GM21423 (cell line): ENCODE measurements at regions not wholly inside any gene's neighbourhood (a gene's known extent, or its start where the extent isn't known, plus 50 kb on each side); places are given as distances from the start of the nearest gene placed in this dataset.
"Not testable (repeated sequence)": the region's sequence is repeated elsewhere in the genome, so short reads cannot be mapped to it uniquely, and the experiment has no call there.

Source experiments
- ATAC-seq: cut with Tn5 transposase; IDR thresholded peaks from one replicate; pipeline ENCODE4 v1.9.1; 2021; ENCODE audit warnings: mild to moderate bottlenecking, moderate library complexity; ENCODE audit not compliant: unreplicated experiment

DNA sequence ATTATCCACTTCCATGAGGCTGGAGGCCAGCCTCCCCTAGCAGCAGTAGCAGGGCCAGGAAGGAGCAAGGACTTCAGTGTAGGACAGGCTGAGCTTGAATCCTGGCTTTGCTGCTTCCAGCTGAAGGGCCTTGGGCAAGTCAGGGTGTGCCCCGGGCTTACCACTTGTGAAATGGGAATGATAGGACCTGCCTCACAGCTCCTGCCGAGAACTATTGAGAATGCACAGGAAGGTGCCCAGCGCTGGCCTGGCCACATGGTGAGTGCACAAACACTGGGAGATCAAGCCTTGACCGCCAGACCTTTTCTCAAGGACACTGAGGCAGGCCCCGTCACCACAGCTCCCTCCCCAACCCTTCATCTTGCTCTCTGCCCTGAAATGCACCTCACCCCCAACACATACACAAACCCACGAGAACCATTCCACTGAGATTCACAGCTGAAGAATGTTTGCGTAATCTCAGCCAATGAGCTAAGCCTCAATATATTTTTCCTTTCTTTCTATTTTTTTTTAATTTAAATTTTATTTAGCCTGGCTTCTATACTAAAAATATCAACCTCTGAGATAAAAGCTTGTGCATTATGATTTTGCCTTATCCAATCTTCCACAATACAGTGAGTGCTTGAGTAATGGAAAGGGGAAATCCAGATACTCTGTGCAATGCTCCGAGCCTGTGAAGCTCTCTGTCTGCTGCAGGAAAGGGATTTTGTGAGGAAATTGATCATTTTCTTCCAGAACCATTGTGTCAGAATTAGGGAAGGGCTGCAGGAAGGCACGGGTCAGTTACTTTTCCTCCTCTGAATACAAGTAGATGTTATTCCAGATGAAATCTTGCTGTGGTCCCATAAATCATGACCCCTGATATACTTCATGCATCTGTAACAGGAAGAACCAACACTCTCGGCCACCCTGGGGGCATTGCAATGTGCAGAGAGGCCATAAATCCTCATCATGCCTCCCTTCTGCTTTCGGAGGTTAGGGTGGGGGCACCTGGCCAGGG is 193.9 kb downstream of the TLE3 start:
- no peak for ATAC-seq

DNA sequence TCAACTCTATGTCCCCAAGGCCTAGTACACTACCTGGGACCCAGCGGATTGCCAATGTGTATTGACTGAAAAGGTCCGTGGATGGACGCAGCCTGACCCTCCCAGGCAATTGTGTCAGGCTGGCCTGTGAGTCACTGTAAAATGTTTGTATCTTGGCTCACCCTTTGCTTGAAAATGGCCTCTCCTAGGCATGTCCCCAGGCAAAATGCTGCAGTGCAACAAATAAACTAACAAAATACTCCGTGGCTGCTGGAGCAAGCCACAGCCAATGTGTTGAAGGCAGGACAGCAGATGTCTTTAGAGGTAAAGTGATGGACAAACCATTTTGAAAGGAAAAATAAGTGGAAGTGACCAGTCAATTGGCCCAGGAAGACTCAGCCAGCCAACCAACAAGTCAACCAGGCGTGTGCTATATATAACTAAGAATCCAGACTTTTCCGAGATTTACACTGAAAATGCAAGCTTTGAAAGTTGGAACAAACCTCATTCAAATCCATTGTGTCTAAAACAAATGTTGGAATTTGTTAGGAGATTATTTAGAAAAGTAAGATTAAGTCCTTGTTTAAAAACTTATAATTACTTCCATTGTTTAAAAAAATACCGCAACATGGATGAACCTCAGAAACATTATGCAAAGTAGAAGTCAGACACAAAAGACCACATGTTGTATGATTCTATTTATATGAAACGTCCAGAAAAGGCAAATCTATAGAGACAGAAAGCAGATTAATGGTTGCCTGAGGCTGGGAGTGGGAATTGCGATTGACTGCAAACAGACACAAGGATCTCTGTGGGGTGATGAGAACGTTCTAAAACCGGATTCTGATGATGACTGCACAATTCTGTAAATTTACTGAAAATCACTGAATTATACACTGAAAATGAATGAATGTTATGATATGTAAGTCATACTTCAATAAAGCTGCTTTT is 191.2 kb downstream of the TLE3 start:
- ATAC-seq: no peak

DNA sequence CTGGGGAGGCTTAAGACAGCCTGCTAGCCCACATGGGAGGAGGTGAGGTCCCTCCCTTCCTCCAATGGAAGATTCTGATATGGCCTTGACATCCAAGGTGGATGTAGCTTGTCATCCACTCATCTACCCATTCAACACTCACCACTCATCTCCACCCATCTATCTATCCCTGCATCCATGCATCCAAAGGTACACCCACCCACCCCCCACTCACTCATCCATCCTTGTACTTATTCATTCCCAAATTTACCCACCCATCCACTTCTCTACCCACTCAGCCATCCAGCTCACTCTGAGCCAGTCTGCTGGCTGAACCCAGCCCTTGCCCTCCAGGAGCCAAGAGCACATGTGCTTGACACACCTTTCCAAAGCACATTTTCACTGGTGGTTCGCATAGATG is 189.7 kb downstream of the TLE3 start:
- ATAC-seq: no peak

DNA sequence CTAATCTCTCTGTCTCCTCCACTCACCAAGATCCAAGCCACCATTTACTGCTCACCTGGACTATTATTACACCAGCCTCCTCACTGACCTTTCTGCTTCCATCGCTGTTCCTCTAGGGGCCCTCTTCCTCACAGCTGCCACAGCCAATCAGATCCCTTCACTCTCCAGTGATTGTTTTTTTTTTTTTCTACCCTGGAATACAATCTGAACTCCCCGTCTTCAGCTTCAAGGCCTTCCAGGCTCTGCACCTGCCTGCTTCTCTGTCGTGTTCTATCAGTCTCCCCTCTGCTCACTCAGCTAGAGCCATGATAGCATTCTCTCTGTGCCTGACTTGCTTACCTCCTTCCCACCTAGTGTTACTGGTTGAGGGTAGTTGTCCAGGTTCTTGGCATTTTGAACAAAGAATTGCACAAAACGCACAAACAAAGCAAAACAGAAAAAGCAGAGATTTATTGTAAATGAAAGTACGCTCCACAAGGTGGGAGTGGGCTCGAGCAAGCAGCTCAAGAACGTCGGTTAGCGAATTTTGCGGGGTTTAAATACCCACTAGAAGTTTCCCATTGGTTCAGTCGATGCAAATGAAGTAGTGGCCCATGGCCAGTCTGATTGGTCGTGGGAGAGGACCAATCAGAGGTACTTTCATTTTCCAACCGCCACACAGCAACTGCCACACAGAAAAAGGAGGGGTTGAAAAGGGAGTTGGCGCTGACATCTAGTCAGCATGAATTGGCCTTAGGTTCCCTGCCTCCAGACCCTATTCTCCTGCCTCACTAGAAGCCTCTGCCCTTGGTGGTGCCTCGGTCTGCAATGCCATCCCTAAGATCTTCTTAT is 188.9 kb downstream of the TLE3 start:
- ATAC-seq: no peak

DNA sequence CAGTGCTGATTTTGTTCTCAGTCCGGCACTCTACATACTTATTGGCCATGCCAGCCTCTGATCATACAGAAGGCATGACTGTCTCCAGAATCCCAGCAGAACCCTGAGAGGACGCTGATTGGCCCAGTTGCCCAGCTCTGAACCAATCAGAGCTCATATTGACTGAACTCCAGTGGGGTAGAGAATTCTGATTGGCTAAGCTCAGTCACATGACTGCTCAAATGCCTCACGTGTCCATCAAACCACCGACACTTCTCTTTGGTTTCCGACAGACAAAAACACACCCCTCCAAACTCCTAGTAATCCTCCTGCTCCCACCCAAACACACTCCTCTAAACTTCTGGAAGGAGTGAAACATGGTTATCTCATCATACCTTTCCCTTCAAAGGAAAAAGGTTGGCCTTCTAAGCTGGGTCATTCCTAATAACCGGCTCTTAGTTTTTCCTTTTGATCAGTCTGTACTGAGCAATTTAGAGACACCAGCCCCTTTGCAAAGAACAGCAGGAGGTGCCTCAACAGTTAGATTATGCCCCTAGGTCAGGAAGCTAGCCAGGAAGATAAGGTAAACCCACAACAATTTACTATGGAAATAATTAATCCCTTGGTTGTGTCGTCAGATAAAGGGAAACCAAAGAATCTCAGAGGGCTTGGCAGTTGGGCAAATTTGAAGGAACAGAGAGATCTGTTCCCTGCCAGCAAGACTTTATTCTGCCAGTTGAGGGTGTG is 187.8 kb downstream of the TLE3 start:
- no peak for ATAC-seq

DNA sequence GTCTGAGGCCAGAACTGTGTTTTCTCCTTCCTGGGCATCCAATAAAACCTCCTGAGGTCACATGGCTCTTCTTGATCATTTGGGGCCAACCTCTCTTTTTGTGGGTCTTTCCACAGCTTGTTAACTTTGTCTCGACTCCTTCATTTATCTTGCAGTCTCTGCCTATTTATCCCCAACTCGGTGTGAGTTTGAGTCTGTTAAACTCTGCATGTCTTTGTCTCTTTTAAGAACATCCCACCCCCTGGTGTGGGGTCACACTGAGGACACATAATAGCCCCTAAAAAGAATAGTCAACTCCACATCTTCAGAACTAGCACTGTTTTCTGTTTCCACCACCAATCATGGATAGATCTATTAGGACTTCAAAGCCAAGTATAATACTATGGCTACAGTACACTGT is 187.2 kb downstream of the TLE3 start:
- no peak for ATAC-seq

DNA sequence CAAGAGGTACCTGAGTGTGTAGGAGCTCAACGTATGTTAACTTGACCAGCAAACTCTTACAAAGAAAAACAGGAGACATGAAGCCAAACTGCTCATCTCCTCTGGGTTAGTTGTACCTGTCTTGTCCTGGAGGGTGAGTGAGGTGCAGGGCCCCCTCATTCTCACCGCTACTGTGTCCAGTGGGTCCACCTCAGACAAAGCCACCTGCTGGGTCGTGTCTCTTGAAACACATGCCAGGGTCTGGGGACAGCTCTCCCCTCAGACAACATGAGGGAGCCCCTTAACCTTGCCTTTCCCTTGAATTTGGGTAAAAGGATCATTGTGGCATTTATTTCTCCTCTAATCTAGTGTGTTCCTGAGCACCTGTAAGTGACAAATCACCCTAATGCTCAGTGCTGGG is 185.6 kb downstream of the TLE3 start:
- no peak for ATAC-seq

DNA sequence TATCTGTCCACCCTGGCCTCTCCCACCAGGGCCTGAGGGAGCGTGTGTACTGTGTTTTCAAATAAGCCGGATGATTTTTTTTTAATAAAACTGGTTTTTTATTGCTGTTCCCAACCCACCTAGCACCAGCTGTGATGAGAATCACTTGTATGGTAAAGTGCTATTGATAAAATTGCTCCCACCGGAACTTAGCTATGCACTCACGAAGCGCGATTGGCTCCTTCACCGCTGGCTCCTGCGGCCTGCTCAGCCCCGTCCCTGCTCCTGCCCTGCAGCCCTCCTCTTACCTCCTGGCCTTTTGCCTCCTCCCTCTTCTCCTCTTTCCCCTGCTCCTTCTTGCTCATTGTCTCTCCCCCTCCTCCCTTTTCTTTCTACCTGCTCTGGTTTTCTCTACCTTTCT is 183.7 kb downstream of the TLE3 start:
- ATAC-seq: no peak

DNA sequence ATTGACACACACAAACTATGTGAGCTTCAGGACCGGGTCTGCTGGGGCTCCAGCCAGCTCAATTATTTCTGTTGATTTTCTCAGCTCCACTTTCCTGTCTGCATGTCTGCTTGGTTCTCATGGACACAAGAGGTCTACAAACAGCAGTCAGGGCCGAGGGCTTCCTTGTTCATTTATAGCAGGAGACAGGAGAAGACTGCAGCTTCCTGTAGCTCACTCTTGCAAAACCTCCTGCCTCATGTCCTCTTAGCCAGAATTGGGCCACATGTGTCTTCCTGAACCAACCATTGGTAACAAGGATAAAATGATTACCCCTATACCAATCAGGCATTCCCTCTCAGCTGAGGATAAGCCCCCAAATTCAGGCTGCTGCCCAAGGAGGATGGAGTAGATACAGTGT is 182.8 kb downstream of the TLE3 start:
- ATAC-seq: no peak

DNA sequence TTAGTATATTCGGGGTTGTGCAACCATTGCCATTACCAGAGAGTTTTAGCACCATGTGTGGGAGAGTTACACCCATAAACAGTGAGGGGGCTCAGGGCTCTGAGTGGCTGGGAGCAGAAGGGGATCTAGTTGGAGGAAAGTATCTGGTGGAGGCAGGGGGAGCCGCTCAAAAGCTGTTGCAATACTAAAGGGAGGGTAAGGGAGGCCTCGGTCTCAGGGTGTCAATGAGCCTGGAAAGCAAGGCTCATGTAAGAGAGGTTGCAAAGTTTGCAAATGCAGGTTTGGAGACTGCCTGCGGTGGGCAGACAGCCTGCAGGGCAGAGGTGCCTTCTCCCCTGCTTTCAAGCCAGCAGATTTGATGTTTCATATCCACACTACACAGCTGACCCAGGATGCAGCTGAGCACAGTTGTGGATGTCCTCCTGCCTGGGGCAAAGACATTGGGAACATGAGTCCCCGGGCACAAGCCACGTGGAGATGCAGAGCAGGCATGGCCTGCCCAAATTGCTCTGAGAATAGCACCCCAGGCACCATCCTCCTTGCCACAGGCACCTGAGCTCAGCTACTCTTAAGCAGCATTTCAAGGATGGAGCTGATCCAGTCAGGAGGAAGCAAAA is 181.4 kb downstream of the TLE3 start:
- ATAC-seq: no peak

DNA sequence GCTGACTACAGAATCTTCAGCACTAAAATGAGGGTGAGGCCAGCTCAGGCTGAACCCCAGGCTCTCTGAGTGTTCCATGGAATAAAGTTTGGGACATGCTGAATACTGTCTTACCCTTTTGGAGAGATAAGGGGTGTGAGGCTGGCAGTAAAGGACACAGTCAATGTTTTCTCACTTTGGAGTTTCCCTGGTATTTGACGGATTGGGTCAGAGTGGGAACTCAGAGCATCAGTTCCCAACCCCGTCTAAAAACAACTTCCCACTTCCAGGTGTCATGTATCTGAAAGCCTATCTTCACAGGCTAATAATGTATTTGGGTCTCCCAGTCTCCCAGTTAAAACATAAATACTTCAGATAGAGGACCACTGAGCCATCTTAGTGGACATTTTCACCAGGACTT is 180.7 kb downstream of the TLE3 start:
- ATAC-seq: no peak

DNA sequence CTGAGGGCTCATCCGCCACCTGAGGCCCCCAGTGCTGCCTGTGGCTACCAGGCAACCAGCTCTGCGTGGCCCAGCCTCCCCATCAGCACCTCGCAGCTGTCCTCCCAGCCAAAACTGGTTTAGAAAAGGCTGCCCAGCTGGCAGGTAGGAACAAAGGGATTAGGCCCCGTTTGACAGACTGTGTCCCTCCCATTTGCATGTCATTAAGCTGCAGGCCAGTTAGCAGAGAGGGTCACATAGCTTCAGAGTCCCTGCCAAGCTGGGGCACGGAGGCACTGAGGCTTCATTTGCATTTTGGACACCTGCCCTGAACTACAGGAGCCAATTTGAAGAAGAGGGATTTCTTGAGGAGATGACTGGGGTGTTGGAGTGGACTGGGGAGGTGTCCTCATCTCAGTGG is 177.9 kb downstream of the TLE3 start:
- ATAC-seq: no peak

DNA sequence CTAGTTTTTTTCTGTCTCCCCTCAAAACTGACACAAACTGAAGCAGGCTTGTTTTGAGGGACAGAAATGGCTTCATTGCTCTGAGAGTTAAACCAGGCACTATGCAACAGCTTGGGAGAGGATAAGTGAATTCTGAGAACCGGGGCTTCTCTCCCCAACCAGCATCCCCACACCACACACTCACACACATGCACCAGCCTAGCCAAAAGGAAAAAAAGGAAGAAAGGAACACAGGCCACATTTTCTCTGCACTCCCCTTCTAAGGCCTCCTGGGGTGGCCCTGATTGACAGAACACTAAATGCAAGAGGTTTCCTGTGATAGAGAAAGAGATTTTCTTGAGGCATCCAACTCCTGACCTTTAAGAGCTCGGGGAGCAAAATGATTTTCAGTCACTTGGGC is 177.5 kb downstream of the TLE3 start:
- no peak for ATAC-seq

DNA sequence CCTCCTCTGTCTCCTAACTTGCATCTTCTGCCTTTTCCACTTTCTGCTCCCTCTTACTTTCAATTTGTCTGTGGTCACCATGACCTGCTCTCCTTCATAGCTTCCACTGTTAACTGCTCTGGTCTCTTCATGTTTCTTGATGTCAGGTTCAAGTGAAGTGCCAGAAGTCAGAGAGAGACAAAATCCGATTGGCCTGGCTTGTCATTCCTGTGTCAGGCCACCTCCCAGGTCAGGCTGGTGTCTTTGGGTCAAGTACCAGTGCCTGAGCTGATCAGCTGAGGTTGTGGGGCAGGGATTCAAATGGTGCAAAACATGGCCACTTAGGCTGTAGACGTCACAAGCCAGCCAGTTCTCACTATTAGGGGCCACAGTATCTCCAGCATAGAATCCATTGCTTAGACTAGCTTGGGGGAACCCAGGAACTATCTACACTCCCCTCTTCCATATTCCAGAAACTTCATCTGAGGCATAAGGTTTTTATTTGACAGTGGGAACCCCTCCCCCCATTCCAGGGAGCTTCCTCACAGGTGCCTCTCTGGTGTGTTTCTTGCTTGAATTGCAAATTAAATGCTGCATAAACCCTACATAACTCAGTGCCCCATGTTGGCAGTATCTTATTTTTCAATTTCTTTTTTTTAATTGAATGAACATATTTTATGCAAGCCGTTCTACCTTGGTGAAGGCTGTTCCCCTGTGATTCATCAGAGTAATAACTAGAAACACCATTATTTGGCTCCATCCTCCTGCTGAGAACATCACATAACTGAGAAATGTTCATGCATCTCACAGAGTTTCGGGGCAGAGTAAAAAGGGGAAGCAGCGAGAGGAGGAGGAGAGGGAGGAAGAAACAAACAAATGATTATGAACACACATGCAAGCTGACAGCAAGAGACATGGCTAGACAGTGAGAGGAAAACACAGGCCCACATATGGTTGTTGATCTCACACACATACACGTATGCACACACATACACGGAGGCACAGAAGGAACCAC is 175.8 kb downstream of the TLE3 start:
- ATAC-seq: no peak

DNA sequence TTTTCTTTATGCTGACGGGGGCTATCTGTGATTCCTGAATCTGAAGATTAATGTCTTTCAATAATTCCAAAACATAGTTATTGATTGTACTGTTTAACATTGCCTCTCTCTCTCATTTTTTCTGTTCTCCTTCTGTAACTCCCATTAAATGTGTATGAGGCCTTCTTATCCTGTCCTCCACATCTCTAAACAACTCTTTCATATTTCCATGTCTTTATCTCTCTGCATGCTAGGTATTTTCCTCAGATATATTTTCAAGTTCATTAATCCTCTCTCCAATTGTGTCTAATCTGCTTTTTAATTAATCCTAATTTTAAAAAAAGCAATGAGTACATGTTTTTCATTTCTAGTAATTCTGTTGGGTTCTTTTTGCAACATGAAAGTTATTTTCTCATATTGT is 173.2 kb downstream of the TLE3 start:
- no peak for ATAC-seq

DNA sequence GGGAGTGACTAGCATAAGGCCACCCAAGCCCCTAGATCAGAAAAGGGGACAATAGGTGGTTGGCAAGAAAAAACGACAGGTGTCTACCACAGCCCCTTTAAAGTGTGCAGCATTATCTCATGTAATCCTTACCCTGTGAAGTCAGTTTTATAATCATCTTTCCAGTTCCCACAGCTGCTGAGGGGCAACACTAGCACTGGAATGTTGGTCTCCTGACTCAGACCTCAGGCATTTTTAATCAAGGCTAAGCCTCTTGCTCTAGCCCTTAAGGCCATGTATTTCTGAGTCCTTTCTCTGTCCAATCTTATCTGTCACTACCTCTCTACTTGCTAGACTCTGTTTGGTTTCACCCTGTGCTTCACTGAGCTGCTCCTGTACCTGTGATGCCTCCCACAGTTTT is 171.7 kb downstream of the TLE3 start:
- ATAC-seq: no peak

DNA sequence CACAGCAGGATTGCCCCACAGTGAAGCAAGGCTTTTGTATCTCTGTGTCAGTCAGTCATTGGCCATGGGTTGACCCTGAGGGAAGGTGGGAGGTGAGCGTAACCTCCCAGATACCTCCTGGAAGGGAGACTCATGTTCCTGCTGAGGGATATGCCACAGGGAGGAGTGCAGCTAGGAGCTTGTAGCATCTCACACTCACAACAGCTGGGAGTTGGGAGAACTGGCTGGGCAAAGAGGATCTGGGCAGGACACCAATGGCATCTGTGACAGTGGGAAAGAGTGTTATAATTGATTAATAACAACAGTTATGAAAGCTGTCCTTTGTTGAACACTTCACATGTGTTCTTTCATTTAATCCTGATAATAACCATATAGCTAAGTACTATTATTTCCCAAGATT is 171.0 kb downstream of the TLE3 start:
- no peak for ATAC-seq

DNA sequence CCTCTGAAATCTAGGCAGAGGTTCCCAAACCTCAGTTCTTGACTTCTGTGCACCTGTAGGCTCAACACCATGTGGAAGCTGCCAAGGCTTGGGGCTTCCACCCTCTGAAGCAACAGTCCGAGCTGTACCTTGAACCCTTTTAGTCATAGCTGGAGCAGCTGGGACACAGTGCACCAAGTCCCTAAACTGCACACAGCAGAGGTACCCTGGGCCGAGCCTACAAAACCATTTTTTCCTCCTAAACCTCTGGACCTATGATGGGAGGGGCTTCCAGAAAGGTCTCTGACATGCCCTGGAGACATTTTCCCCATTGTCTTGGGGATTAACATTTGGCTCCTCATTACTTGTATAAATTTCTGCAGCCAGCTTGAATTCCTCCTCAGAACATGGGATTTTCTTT is 168.8 kb downstream of the TLE3 start:
- ATAC-seq: not testable (repeated sequence)
